NOMO-1 (cell line): ENCODE measurements at regions not wholly inside any gene's neighbourhood (a gene's known extent, or its start where the extent isn't known, plus 50 kb on each side); places are given as distances from the start of the nearest gene placed in this dataset.

Experiments used
- DNase-seq, 2 experiments: peaks; one replicate each; lab custom pipeline; 2025; ENCODE audit not compliant: unreplicated experiment in 2 of 2; lab: John Stamatoyannopoulos, UW

- DNase-seq, result no peak
Observed at GRCh38 chr12:126309278-126309677, 1244.0 kb downstream of the AACS start.

DNA sequence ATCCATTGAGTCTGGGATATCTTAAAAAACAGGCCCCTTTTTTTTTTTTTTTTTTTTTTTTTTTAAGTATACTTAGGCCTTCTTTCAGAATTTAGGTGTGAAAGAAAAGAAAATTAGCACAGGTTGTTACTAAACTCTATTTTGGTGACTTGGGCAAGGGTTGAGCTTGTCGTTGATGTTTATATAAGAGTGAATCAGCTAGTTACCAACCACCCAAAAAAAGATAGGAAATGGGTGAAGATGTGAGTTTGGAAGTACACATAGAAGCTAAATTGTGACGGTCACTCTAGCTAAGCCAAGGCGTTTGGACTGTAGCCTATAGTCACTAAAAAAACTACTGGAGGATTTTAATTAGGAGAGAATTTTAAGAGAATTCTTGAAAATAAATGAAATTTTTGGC, 1247.2 kb downstream of the AACS start:
- DNase-seq, result no peak

- no peak for DNase-seq
Observed at GRCh38 chr12:126316411-126316810, 1251.2 kb downstream of the AACS start.

- no peak for DNase-seq
Observed at GRCh38 chr12:126337556-126338441, 1272.6 kb downstream of the AACS start.

GRCh38 chr12:126342866-126343265, 1277.6 kb downstream of the AACS start:
- DNase-seq, result no peak

DNA sequence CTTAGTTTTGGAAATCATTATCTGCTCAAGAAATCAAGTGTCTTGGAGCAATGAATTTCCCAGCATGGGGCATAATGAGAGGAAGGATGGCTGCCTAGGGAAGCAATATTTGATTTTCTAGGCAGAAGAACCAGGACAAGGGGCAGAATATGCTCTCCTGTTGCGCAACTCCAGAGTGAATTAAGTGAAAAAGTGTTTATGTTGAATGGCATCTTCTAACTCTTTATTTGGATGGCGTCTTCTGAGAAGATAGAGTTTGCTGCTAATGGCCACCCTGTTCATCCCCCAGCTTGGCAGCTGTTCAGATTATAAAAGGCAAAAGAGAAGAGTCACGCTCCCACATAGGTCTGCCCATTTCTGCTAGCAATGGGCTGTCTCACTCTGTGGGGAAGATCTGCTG, 1278.1 kb downstream of the AACS start:
- no peak for DNase-seq

- DNase-seq, result no peak
Observed at GRCh38 chr12:126346087-126346486, 1280.9 kb downstream of the AACS start.

- no peak for DNase-seq
Observed at GRCh38 chr12:126347421-126347820, 1282.2 kb downstream of the AACS start.

DNA sequence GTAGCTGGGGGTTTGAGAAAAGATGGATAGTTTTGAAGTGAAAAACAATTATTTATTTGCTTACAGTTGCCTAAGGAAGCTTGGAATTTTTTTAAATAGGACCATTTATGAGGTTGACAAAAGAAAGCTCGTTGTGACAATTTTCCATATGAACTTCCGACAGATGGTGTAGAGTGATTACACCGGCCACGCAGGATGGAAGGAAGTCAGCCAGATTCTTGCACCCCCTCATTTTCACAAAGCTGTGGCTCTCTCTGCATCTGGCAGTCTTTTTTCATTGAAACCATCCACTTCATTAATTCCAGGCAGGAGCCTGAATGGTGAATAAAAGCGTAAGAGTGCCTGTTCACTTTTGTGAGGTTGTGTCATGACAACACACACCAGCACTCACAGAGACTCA, 1284.1 kb downstream of the AACS start:
- DNase-seq, result no peak

- DNase-seq, result no peak
Observed at GRCh38 chr12:126353604-126354003, 1288.4 kb downstream of the AACS start.

DNA sequence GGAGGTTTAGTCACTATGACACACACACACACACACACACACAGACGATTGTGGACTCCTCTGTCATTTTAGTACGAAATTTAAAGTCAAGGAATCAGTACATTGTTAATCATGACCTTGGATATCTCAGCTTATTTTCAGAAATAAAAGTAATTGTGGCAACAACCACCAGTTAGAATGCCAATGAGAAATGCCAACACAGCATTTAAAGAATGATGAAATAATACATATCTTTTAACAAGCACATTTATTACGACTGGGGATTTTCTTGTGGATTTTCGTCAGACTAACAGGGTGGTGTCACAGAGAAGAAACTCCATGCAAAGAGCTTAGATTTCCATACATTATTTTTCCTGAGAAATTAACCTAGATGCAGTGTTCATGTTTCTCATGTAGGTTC, 1289.4 kb downstream of the AACS start:
- DNase-seq, result no peak

- no peak for DNase-seq
Observed at GRCh38 chr12:126355346-126355745, 1290.1 kb downstream of the AACS start.

GRCh38 chr12:126358806-126359205, 1293.6 kb downstream of the AACS start:
- DNase-seq, result no peak

GRCh38 chr12:126359216-126359615, 1294.0 kb downstream of the AACS start:
- no peak for DNase-seq

DNA sequence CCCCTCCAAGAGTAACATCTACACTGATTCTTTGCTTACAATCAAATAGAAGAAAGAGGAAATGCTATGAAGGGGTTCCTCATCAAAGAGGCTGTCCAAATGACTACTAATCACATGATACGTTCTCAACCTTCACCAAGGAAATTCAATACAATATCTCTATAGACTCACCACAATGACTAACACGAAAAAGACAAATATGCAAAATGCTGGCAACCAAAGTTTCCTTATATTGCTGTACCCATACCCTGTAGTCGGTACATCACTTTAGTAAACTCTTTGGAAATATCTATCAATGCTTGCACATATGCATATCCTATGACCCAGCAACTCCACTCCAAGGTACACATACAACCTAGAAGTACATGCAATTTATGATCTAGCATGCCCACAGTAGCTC, 1296.6 kb downstream of the AACS start:
- DNase-seq, result no peak

DNA sequence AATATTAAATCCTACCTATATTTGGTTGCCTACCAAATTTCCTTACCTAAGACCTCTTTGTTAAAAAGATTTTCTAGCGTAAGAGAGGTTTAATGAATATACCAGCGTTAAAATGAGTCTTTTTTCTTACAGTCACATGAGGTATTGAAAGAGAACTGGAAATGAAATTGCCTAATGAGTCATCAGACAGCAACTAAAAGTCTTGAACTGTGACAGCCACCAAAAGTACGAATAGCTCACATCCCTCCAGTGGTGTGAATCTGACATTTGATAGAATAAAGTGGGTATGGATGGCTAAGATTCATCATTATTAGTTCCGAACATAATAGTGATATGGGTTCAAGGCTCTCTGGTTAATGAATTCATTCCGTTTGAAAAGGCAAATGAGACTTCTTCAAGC, 1297.3 kb downstream of the AACS start:
- no peak for DNase-seq

- DNase-seq, result no peak
Observed at GRCh38 chr12:126362964-126363363, 1297.7 kb downstream of the AACS start.

- no peak for DNase-seq
Observed at GRCh38 chr12:126369487-126370463, 1304.5 kb downstream of the AACS start.

DNA sequence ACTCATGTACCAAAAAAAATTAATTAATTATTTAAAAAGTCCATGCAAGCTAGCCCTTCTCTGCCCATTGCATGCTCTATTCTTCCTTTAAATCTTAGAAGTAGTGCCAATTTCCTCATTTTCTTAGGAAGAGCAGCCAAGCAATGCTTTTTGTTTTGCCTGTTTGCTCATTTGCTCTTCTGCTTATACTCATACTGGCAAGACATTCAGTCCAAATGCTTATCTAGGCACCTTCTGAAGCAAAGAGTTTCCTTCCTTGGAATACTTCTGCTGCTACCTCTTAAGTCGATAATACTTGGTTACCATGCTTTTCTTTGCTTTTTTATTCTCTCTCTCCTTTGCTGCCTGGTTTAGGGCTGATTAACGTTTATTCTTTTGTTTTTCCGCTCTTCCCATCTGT, 1318.3 kb downstream of the AACS start:
- no peak for DNase-seq

GRCh38 chr12:126384026-126384564, 1318.9 kb downstream of the AACS start:
- no peak for DNase-seq

- DNase-seq, result no peak
Observed at GRCh38 chr12:126385785-126386184, 1320.5 kb downstream of the AACS start.
